HFF-Myc (cell line): ENCODE measurements at regions not wholly inside any gene's neighbourhood (a gene's known extent, or its start where the extent isn't known, plus 50 kb on each side); places are given as distances from the start of the nearest gene placed in this dataset.

Experiments
- DNase-seq: peaks from one replicate; pipeline ENCODE4 v3.0.0-alpha.2; 2011; ENCODE audit warnings: low read depth; ENCODE audit errors: extremely low read depth
- H3K4me3 ChIP-seq: replicated peaks from 2 replicates; pipeline ENCODE4 v1.5.1; 2011; ENCODE audit warnings: low read depth, mild to moderate bottlenecking, control low read depth, low read length
- TF ChIP-seq, protein P1 (sequence below): IDR thresholded peaks from 2 replicates; pipeline ENCODE4 v1.5.1; 2012; ENCODE audit warnings: mild to moderate bottlenecking, low read depth, low read length, control low read depth; ENCODE audit errors: missing control alignments

DNA sequence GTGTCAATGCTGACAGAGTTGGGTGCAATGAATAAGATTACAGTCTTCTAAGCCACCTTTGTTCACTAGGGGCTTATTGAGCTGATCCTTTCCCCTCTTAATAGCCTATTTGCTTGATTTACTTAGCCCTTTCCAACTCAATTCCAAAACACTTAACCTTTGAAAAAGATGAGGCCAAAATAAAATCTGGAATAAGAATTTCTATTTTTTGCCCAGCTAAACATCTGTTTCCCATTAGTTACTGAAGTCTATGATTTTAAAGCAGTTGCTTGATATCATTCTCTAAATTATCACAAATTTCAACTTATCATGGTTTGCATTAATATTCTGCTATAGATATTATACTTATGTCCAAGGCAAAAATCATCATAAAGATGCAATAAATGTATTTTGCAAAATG is 1272.0 kb upstream of the ACO1 start:
- TF ChIP-seq, protein P1, sequence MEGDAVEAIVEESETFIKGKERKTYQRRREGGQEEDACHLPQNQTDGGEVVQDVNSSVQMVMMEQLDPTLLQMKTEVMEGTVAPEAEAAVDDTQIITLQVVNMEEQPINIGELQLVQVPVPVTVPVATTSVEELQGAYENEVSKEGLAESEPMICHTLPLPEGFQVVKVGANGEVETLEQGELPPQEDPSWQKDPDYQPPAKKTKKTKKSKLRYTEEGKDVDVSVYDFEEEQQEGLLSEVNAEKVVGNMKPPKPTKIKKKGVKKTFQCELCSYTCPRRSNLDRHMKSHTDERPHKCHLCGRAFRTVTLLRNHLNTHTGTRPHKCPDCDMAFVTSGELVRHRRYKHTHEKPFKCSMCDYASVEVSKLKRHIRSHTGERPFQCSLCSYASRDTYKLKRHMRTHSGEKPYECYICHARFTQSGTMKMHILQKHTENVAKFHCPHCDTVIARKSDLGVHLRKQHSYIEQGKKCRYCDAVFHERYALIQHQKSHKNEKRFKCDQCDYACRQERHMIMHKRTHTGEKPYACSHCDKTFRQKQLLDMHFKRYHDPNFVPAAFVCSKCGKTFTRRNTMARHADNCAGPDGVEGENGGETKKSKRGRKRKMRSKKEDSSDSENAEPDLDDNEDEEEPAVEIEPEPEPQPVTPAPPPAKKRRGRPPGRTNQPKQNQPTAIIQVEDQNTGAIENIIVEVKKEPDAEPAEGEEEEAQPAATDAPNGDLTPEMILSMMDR: no peak
- DNase-seq: no peak
- no peak overlapping the region for H3K4me3 ChIP-seq

DNA sequence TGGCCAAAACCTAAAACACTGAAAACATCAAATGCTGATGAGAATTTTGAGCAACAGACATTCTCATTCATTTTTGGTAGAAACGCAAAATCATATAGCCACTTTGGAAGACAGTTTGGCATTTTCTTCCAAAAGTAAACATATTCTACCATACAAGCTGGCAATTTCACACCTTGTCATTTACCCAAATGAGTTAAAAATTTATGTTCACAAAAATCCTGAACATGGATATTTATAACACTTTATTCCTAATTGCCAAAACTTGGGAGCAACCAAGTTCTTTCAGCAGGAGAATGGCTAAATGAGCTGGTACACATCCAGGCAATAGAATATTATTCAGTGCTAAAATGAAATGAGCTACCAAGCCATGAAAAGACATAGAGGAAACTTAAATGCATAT is 1270.1 kb upstream of the ACO1 start:
- no peak for DNase-seq
- H3K4me3 ChIP-seq: no peak overlapping the region
- TF ChIP-seq, protein P1: no peak

DNA sequence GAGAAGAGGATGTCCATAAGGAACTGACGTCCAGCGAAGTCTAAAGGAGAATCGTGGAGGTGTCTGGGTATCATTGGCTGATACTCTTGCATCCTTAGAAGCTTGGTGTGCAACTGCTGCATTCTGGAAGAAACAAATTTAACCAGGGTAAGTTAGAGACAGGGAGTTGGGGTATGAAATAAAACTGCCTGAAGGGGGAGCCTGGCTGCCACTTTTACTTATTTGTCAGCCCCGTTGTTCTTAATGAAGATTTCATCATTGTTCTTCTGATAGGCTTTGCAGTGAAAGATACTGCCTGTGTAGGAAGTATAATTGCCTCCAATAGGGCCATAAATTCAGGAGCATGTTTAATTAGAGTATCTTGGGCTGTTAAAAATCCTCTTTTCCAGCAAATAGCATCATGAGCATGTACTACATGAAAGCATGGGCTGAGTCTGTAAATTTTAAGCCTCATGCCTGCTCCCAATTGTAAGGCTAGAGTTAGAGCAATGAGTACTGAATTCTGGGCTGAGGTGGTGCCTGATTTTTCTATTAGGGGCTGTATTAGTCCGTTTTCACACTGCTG is 1264.5 kb upstream of the ACO1 start:
- TF ChIP-seq, protein P1: no peak
- no peak for DNase-seq
- no peak overlapping the region for H3K4me3 ChIP-seq

DNA sequence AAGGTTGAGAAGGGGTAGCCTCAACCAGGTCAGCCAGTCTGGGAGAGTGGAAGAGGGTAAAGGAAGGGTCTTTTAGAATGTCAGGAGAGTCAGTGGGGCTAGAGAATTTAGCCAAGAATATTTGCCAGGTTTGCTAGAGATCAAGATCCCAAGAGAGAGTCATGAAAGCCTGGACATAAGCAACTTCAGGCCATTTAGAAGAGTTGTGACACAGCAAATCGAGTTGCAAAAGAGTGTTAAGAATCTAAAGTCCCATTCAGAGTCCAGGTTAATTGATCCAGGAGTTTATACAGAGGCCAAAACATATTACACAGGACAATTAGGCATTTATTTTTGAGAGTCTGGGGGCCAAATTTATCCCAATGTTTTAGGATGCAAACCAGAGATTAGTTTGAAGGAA is 1260.1 kb upstream of the ACO1 start:
- TF ChIP-seq, protein P1: no peak
- no peak overlapping the region for H3K4me3 ChIP-seq
- no peak for DNase-seq

DNA sequence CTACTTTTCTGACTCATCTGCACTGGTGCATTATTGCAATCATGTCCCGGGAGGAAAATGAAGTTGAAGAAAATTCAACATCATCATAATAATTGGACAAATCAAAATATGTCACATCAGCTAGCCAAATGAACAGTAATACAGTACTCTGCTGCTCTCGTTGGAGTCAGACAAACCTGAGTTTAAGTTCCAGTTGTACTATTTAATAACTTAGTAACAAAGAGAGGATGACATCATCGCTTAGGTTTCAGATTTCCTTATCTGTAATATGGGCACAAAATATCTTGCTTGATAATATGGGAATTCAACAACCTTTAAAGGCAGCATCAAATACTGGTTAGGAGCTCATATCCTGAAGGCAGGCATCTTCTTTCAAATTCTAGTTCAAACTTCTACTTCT is 1248.9 kb upstream of the ACO1 start:
- no peak for DNase-seq
- no peak overlapping the region for H3K4me3 ChIP-seq
- TF ChIP-seq, protein P1: no peak

- no peak overlapping the region for H3K4me3 ChIP-seq
- DNase-seq: no peak
- TF ChIP-seq, protein P1: no peak
Observed at GRCh38 chr9:31136524-31136923, 1247.9 kb upstream of the ACO1 start.
